Stimulated activated memory B cell treated with anti-CD40 and anti-IgM and Interleukin-4, amounts not matched to agents 10 μg/mL and 1 μg/mL and 100 μg/mL, for 72 hours (primary cell): ENCODE measurements at regions not wholly inside any gene's neighbourhood (a gene's known extent, or its start where the extent isn't known, plus 50 kb on each side); places are given as distances from the start of the nearest gene placed in this dataset.
A peak's percentile ranks its signal among the peaks of the same experiment; 100 is the strongest.

ENCODE experiments used
- ATAC-seq: fragments of 150-1000 bp; cut with Tn5 transposase; 2 replicates; pipeline ENCODE4 v1.10.0; 2021
- H3K27ac Mint-ChIP-seq: one replicate; pipeline ENCODE4 v1.8.0; 2022; ENCODE audit warnings: mild to moderate bottlenecking, mixed read lengths
- H3K27me3 Mint-ChIP-seq: one replicate; pipeline ENCODE4 v1.8.0; 2022; ENCODE audit warnings: mixed read lengths
- H3K36me3 Mint-ChIP-seq: one replicate; pipeline ENCODE4 v1.8.0; 2022; ENCODE audit warnings: mixed read lengths
- H3K4me1 Mint-ChIP-seq: one replicate; pipeline ENCODE4 v1.8.0; 2022; ENCODE audit warnings: mixed read lengths
- H3K4me3 Mint-ChIP-seq: one replicate; pipeline ENCODE4 v1.8.0; 2022; ENCODE audit warnings: mild to moderate bottlenecking, moderate library complexity, mixed read lengths
- H3K9me3 Mint-ChIP-seq: one replicate; pipeline ENCODE4 v1.8.0; 2022; ENCODE audit warnings: mixed read lengths

DNA sequence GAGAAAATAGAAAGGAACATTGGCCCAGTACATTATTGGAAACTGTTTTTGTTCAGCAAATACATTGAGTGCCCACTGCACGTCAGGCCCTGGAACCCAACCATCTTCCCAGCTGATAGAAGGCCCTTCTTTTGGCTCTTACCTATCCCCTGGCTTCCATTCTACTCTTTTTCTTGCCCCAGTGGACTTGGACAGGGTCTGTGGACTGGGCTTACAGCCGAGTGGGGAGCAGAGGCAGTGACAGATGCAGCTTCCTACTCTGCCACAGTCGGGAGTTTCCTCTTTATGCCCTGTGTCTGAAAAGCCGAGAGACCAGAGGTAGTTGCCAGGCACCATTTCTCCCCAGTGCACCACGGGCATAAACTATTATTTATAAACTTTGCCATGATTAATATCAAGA lies 70.4 kb downstream of the ARHGAP35 start:
- H3K36me3 Mint-ChIP-seq, result no peaks in the 10 kb centered on the region
- H3K27ac Mint-ChIP-seq, result peak overlapping the region; percentile 23
- no peaks in the 10 kb centered on the region for H3K27me3 Mint-ChIP-seq
- peaks cover 41% of the 10 kb centered on the region for H3K4me1 Mint-ChIP-seq
- H3K4me3 Mint-ChIP-seq, result no peak overlapping the region
- no peak for ATAC-seq
- no peaks in the 10 kb centered on the region for H3K9me3 Mint-ChIP-seq

GRCh38 chr19:46932346-46932745 lies 71.5 kb downstream of the ARHGAP35 start:
- H3K27ac Mint-ChIP-seq, result no peak overlapping the region
- no peak for ATAC-seq
- H3K4me1 Mint-ChIP-seq, result peaks cover 35% of the 10 kb centered on the region
- H3K4me3 Mint-ChIP-seq, result no peak overlapping the region
- H3K36me3 Mint-ChIP-seq, result peaks cover 4% of the 10 kb centered on the region
- no peaks in the 10 kb centered on the region for H3K27me3 Mint-ChIP-seq
- no peaks in the 10 kb centered on the region for H3K9me3 Mint-ChIP-seq

DNA sequence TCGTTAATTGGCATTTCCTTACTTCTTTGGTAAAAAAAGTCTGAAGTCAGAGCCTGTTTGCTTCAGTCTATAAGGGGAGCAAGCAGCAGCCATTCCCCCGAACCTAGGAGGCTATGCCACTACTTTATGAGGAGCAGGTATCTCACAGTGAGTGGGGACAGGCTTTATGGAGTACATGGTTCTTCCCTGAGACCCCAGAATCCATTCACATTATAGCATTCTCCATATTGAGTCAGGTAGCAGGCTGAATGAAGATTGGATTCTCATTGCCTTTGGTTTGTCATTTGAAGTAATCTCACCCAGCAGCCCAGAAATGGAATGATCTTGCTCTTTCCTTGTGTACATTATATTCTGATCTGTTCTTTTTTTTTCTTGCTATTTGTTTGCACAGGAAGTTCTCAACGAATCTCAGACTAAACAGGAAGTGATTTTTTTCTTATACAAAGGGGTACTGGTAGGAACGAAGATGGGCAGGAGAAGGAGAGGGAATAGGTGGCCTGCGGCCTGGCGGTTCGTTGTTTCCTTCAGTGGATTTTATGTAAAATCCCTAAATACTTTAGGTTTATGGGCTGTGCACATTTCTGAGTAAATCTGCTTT lies 74.4 kb downstream of the ARHGAP35 start:
- peaks cover 18% of the 10 kb centered on the region for H3K36me3 Mint-ChIP-seq
- no peaks in the 10 kb centered on the region for H3K27me3 Mint-ChIP-seq
- H3K9me3 Mint-ChIP-seq, result no peaks in the 10 kb centered on the region
- peak overlapping the region; percentile 65 for H3K27ac Mint-ChIP-seq
- H3K4me3 Mint-ChIP-seq, result no peak overlapping the region
- no peak for ATAC-seq
- peaks cover 30% of the 10 kb centered on the region for H3K4me1 Mint-ChIP-seq

DNA sequence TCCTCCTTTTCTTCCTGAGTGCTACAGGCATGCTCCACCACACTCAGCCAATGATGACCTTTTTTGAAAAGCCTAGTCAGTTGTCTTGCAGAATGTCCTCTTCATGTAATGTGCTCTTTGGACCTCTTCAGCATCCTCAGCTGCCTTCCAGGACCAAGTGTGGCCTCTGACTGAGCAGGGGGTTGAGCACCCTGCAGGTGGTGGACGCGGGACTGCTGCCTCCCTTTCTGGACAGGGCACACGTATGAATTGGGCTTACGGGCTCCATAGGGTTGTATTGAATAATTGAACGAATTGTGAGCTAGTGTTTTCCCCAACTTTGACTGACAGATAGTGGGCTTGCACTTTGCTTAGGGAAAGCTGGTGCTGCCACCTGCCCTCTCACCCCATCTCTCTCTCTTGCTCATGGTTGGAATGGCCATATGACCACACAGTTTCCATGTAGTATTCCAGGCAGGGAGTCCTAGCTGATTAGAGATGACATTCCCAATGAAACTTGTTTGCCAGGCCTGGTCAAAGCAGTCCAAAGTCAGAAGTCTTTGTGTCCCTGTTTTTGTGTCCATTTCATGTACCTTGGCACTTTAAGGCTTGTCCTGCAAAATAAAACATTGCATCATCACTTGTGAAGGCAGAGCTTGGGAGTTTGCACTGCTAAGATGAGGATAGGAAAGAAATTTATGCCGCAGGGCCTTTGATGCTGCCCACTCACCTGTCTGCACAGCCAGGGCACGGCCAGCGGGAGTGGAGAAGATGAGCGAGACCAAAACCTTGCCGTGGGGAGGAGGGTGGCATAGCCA lies 76.3 kb upstream of the NPAS1 start:
- Mint-ChIP-seq H3K9me3 (no peaks in the 10 kb centered on the region), H3K4me3 (no peak overlapping the region), H3K4me1 (peaks cover 9% of the 10 kb centered on the region), H3K27ac (no peak overlapping the region), H3K27me3 (no peaks in the 10 kb centered on the region), H3K36me3 (peaks cover 39% of the 10 kb centered on the region)
- ATAC-seq, result no peak

DNA sequence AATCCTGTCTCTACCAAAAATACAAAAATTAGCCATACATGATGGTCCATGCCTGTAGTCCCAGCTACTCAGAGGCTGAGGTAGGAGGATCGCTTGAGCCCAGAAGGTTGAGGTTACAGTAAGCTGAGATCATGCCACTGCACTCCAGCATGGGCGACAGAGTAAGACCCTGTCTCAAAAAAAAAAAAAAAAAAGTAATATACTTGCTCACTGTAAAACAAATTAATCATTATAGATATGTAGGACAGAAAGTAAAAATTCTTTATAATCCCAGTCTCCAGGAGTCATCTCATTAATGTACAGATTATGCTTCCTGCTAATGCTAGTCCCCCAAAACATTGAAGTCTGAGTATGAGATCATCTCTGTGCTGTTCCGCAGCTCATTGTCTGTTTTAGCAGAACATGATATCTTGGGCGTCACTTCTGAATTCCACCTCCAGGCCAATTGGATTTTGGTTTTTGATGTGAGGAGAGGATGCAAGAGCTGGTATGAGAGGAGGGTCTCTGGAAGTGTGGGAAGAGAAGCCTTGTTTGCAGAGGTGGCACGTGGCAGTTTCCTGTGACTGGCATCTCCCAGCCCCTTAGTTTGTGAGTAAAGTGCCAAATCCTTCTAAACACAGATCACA lies 75.4 kb upstream of the NPAS1 start:
- Mint-ChIP-seq H3K4me1 (peaks cover 9% of the 10 kb centered on the region), H3K9me3 (no peaks in the 10 kb centered on the region), H3K27me3 (no peaks in the 10 kb centered on the region), H3K36me3 (peaks cover 40% of the 10 kb centered on the region), H3K27ac (no peak overlapping the region), H3K4me3 (no peak overlapping the region)
- no peak for ATAC-seq

GRCh38 chr19:46944918-46945628 lies 74.6 kb upstream of the NPAS1 start:
- ATAC-seq, result no peak
- no peak overlapping the region for H3K4me3 Mint-ChIP-seq
- peaks cover 37% of the 10 kb centered on the region for H3K36me3 Mint-ChIP-seq
- H3K27me3 Mint-ChIP-seq, result no peaks in the 10 kb centered on the region
- H3K27ac Mint-ChIP-seq, result no peak overlapping the region
- H3K4me1 Mint-ChIP-seq, result peaks cover 13% of the 10 kb centered on the region
- no peaks in the 10 kb centered on the region for H3K9me3 Mint-ChIP-seq

- no peaks in the 10 kb centered on the region for H3K9me3 Mint-ChIP-seq
- no peaks in the 10 kb centered on the region for H3K27me3 Mint-ChIP-seq
- peaks cover 22% of the 10 kb centered on the region for H3K4me1 Mint-ChIP-seq
- no peak overlapping the region for H3K27ac Mint-ChIP-seq
- no peak overlapping the region for H3K4me3 Mint-ChIP-seq
- peaks cover 37% of the 10 kb centered on the region for H3K36me3 Mint-ChIP-seq
- ATAC-seq, result no peak
Observed at GRCh38 chr19:46945694-46946489, 73.7 kb upstream of the NPAS1 start.

- no peaks in the 10 kb centered on the region for H3K27me3 Mint-ChIP-seq
- H3K9me3 Mint-ChIP-seq, result no peaks in the 10 kb centered on the region
- H3K36me3 Mint-ChIP-seq, result peaks cover 33% of the 10 kb centered on the region
- no peak for ATAC-seq
- H3K27ac Mint-ChIP-seq, result no peak overlapping the region
- H3K4me1 Mint-ChIP-seq, result peaks cover 30% of the 10 kb centered on the region
- H3K4me3 Mint-ChIP-seq, result no peak overlapping the region
Observed at GRCh38 chr19:46946611-46947238, 72.9 kb upstream of the NPAS1 start.

DNA sequence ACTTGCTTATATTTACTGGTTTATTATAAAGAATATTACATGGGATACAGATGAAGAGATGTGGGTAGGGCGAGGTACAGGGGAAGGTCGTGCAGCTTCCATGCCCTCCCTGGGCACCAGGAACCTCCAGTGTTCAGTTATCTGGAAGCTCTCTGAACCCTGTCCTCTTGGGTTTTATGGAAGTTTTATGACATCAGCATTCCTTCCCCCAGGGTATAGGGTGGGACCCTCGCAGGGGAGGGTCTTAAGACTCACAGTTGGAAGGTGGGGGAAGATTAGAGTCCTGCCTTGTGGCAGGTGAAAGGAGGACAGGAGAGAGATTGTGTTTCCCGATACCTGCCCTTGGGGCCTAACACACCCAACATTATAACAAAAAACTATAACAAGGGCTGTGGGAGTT lies 71.8 kb upstream of the NPAS1 start:
- H3K4me3 Mint-ChIP-seq, result no peak overlapping the region
- no peaks in the 10 kb centered on the region for H3K9me3 Mint-ChIP-seq
- H3K27ac Mint-ChIP-seq, result no peak overlapping the region

GRCh38 chr19:46950526-46951170 lies 69.0 kb upstream of the NPAS1 start:
- Mint-ChIP-seq H3K4me1 (peaks cover 55% of the 10 kb centered on the region), H3K4me3 (no peak overlapping the region), H3K36me3 (peaks cover 31% of the 10 kb centered on the region), H3K27ac (peak overlapping the region; percentile 28), H3K27me3 (no peaks in the 10 kb centered on the region), H3K9me3 (no peaks in the 10 kb centered on the region)
- no peak for ATAC-seq

More for the DNA sequence above, 71.8 kb upstream of the NPAS1 start:
- H3K4me1 Mint-ChIP-seq, result peaks cover 36% of the 10 kb centered on the region
- H3K36me3 Mint-ChIP-seq, result peaks cover 39% of the 10 kb centered on the region
- no peak for ATAC-seq
- no peaks in the 10 kb centered on the region for H3K27me3 Mint-ChIP-seq

GRCh38 chr19:46951171-46951986 lies 68.3 kb upstream of the NPAS1 start:
- no peak for ATAC-seq
- Mint-ChIP-seq H3K4me3 (no peak overlapping the region), H3K4me1 (peaks cover 57% of the 10 kb centered on the region), H3K27me3 (no peaks in the 10 kb centered on the region), H3K9me3 (no peaks in the 10 kb centered on the region), H3K27ac (peak overlapping the region; percentile 28), H3K36me3 (peaks cover 31% of the 10 kb centered on the region)

DNA sequence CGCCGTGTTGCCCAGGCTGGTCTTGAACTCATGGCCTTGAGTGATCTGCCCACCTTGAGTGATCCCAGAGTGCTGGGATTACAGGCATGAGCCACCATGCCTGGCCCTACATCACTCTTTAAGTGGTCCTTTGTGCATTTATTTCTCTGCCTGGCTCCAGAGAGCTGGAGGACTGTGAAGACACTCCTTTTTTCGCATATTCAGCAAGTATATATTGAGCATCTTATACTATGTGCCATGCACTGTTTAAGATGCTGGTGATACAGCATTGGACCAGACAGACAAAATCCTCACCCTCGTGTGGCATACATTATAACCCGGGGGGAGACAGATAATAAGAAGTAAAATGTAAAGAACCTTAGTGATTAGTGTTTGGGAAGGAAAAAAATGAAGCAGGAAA lies 66.8 kb upstream of the NPAS1 start:
- no peaks in the 10 kb centered on the region for H3K9me3 Mint-ChIP-seq
- peaks cover 31% of the 10 kb centered on the region for H3K36me3 Mint-ChIP-seq
- no peak for ATAC-seq
- H3K4me3 Mint-ChIP-seq, result no peak overlapping the region
- H3K27ac Mint-ChIP-seq, result no peak overlapping the region
- H3K27me3 Mint-ChIP-seq, result no peaks in the 10 kb centered on the region
- H3K4me1 Mint-ChIP-seq, result peaks cover 57% of the 10 kb centered on the region

- Mint-ChIP-seq H3K27me3 (no peaks in the 10 kb centered on the region), H3K4me1 (peaks cover 57% of the 10 kb centered on the region), H3K36me3 (peaks cover 24% of the 10 kb centered on the region), H3K9me3 (no peaks in the 10 kb centered on the region), H3K4me3 (no peak overlapping the region), H3K27ac (peak overlapping the region; percentile 71)
- no peak for ATAC-seq
Observed at GRCh38 chr19:46953955-46954501, 65.6 kb upstream of the NPAS1 start.
